HG02885 (cell line): ENCODE measurements at regions not wholly inside any gene's neighbourhood (a gene's known extent, or its start where the extent isn't known, plus 50 kb on each side); places are given as distances from the start of the nearest gene placed in this dataset.
"Not testable (repeated sequence)": the region's sequence is repeated elsewhere in the genome, so short reads cannot be mapped to it uniquely, and the experiment has no call there.

Experiments
- ATAC-seq: cut with Tn5 transposase; IDR thresholded peaks from one replicate; pipeline ENCODE4 v1.9.1; 2021; ENCODE audit warnings: mild to moderate bottlenecking; ENCODE audit not compliant: unreplicated experiment, poor library complexity

GRCh38 chr10:22771631-22772030 lies 57.3 kb upstream of the PIP4K2A start:
- not testable (repeated sequence) for ATAC-seq

- no peak for ATAC-seq
Observed at GRCh38 chr10:22770270-22770669, 55.9 kb upstream of the PIP4K2A start.

GRCh38 chr10:22767859-22768258 lies 53.5 kb upstream of the PIP4K2A start:
- ATAC-seq = no peak

- ATAC-seq = no peak
Observed at GRCh38 chr10:22766693-22767092, 52.3 kb upstream of the PIP4K2A start.

GRCh38 chr10:22765660-22766547 lies 51.5 kb upstream of the PIP4K2A start:
- ATAC-seq = peak; percentile 81

- ATAC-seq = no peak
Observed at GRCh38 chr10:22764639-22765038, 50.3 kb upstream of the PIP4K2A start.
